HepG2 (cell line): ENCODE measurements at regions not wholly inside any gene's neighbourhood (a gene's known extent, or its start where the extent isn't known, plus 50 kb on each side); places are given as distances from the start of the nearest gene placed in this dataset.

Source experiments
- ATAC-seq: fragments of 200-7000 bp; cut with Tn5 transposase; 3 replicates; pipeline ENCODE4 v1.9.1; 2020; ENCODE audit warnings: mild to moderate bottlenecking, moderate library complexity
- BruUV-seq: library from RNA; stranded (reverse); fragments of 400-500 nt; replicated peaks from 2 replicates; lab custom pipeline; 2021; lab: Mats Ljungman, UMichigan
- CTCF ChIA-PET: fragments of 300-600 bp; formaldehyde crosslinking; extraction: SDS; loops from one replicate; lab custom pipeline; 2021; ENCODE audit warnings: low total read pairs, inconsistent platforms, low intra/inter-chr PET ratio; lab: Yijun Ruan, JAX
- POLR2A ChIA-PET: fragments of 350-600 bp; sonication (Branson Sonifier 250); formaldehyde crosslinking; loops from one replicate; lab custom pipeline; 2020; ENCODE audit warnings: antibody characterized with exemption, inconsistent platforms; lab: Yijun Ruan, JAX
- DNase-seq: peaks from one replicate; pipeline ENCODE4 v3.0.0-alpha.2; 2015; ENCODE audit warnings: low spot score
- FAIRE-seq: peaks from 3 replicates; lab custom pipeline; 2011; peaks lifted over from hg19 to GRCh38; lab: Jason Lieb, UNC
- H2AFZ ChIP-seq: one replicate; pipeline ENCODE4 v1.6.1; 2011; ENCODE audit warnings: low read length, inconsistent platforms
- H3K27ac ChIP-seq: fragments of 300-600 bp; 3 replicates; pipeline ENCODE4 v1.8.0; 2011; ENCODE audit warnings: mixed run types, mild to moderate bottlenecking, mixed read lengths, low read length, inconsistent platforms; ENCODE audit not compliant: insufficient read depth; ENCODE audit errors: extremely low read length
- H3K27me3 ChIP-seq, 2 experiments: fragments of 200-600 bp in 1 of 2; 2 replicates in 1 of 2; 3 replicates in 1 of 2; pipeline versions ENCODE4 v1.6.0 to v1.8.0; 2011; ENCODE audit warnings: low read length in 2 of 2, mild to moderate bottlenecking in 2 of 2, moderate library complexity in 2 of 2, inconsistent platforms in 1 of 2; ENCODE audit not compliant: insufficient read depth in 2 of 2, control insufficient read depth in 1 of 2
- H3K36me3 ChIP-seq, 2 experiments: fragments of 200-600 bp in 1 of 2; replicated peaks in 1 of 2; 2 replicates in 1 of 2; 3 replicates in 1 of 2; pipeline versions ENCODE4 v1.5.1 to v1.8.0; 2011; ENCODE audit warnings: low read length in 2 of 2, inconsistent platforms in 1 of 2; ENCODE audit not compliant: insufficient read depth in 2 of 2, control insufficient read depth in 1 of 2
- H3K4me1 ChIP-seq: 2 replicates; pipeline ENCODE4 v1.5.1; 2012; ENCODE audit warnings: low read length, inconsistent platforms; ENCODE audit not compliant: insufficient read depth
- H3K4me2 ChIP-seq: 2 replicates; pipeline ENCODE4 v1.6.0; 2011; ENCODE audit warnings: low read depth, low read length, inconsistent platforms
- H3K4me3 ChIP-seq, 3 experiments: fragments of 200-600 bp in 1 of 3; sonication (generic), shearing (Covaris generic) in 1 of 3; replicated peaks in 1 of 3; 2 replicates each; pipeline ENCODE4 v1.5.1; 2011 to 2016; ENCODE audit warnings: low read length in 3 of 3, inconsistent platforms in 2 of 3, low read depth in 2 of 3, mild to moderate bottlenecking in 2 of 3, control low read depth in 1 of 3, mixed read lengths in 1 of 3; ENCODE audit not compliant: insufficient read depth in 1 of 3
- H3K79me2 ChIP-seq: one replicate; pipeline ENCODE4 v1.6.1; 2011; ENCODE audit warnings: low read length, inconsistent platforms; ENCODE audit not compliant: insufficient read depth
- H3K9ac ChIP-seq: 2 replicates; pipeline ENCODE4 v1.6.0; 2011; ENCODE audit warnings: mild to moderate bottlenecking, low read depth, low read length, inconsistent platforms; ENCODE audit not compliant: insufficient read depth
- H3K9me3 ChIP-seq: 2 replicates; pipeline ENCODE4 v1.5.1; 2012; ENCODE audit warnings: mild to moderate bottlenecking, low read length
- H4K20me1 ChIP-seq: 2 replicates; pipeline ENCODE4 v1.6.0; 2011; ENCODE audit warnings: inconsistent platforms, mild to moderate bottlenecking, low read length, moderate library complexity; ENCODE audit not compliant: insufficient read depth
- GATAD1 ChIP-seq: IDR thresholded peaks from 2 replicates; pipeline ENCODE4 v1.6.1; 2016; ENCODE audit warnings: missing genetic modification reagents, missing compliant biosample characterization
- KAT7 ChIP-seq: IDR thresholded peaks from 2 replicates; pipeline ENCODE4 v1.6.1; 2018; ENCODE audit warnings: borderline replicate concordance, missing compliant biosample characterization
- KDM5B ChIP-seq: sonication (generic); formaldehyde crosslinking; IDR thresholded peaks from 2 replicates; pipeline ENCODE4 v1.4.0; 2020; ENCODE audit warnings: missing genetic modification reagents, mild to moderate bottlenecking, borderline replicate concordance
- KLF11 ChIP-seq: IDR thresholded peaks from 2 replicates; pipeline ENCODE4 v1.6.1; 2016; ENCODE audit warnings: missing compliant biosample characterization
- NONO ChIP-seq, 2 experiments: fragments of 450-650 bp in 1 of 2; sonication (generic) in 1 of 2; formaldehyde crosslinking in 1 of 2; IDR thresholded peaks in 1 of 2; conservative IDR thresholded peaks in 1 of 2; 2 replicates each; pipeline versions ENCODE4 v1.6.1 to v1.8.0; 2017 to 2022; ENCODE audit warnings: mild to moderate bottlenecking in 1 of 2, missing genetic modification reagents in 1 of 2, moderate library complexity in 1 of 2
- RXRA ChIP-seq: sonication (generic); formaldehyde crosslinking; IDR thresholded peaks from 2 replicates; pipeline ENCODE4 v1.5.1; 2020; ENCODE audit warnings: missing genetic modification reagents
- ZFAT ChIP-seq: sonication (generic); formaldehyde crosslinking; conservative IDR thresholded peaks from 2 replicates; pipeline ENCODE4 v1.8.1; 2023; ENCODE audit warnings: missing genetic modification reagents, inconsistent platforms
- ZNF556 ChIP-seq: sonication (generic); formaldehyde crosslinking; IDR thresholded peaks from 2 replicates; pipeline ENCODE4 v1.4.0; 2020; ENCODE audit warnings: mild to moderate bottlenecking, missing genetic modification reagents, borderline replicate concordance
- ZNF629 ChIP-seq: sonication (generic); formaldehyde crosslinking; conservative IDR thresholded peaks from 2 replicates; pipeline ENCODE4 v1.5.0; 2020; ENCODE audit warnings: missing genetic modification reagents
- ZNF660 ChIP-seq: sonication (generic); formaldehyde crosslinking; IDR thresholded peaks from 2 replicates; pipeline ENCODE4 v1.5.1; 2020; ENCODE audit warnings: mild to moderate bottlenecking, low read depth, missing genetic modification reagents, borderline replicate concordance
- ZNF776 ChIP-seq: sonication (generic); formaldehyde crosslinking; IDR thresholded peaks from 2 replicates; pipeline ENCODE4 v1.4.0; 2020; ENCODE audit warnings: mild to moderate bottlenecking, missing genetic modification reagents
- ZNF777 ChIP-seq: sonication (generic); formaldehyde crosslinking; IDR thresholded peaks from 2 replicates; pipeline ENCODE4 v1.4.0; 2020; ENCODE audit warnings: missing genetic modification reagents
- ZSCAN29 ChIP-seq: sonication (generic); formaldehyde crosslinking; conservative IDR thresholded peaks from 2 replicates; pipeline ENCODE4 v1.4.0; 2020; ENCODE audit warnings: mild to moderate bottlenecking, missing genetic modification reagents
- ZZZ3 ChIP-seq: sonication (generic); formaldehyde crosslinking; IDR thresholded peaks from 2 replicates; pipeline ENCODE4 v1.4.0; 2020; ENCODE audit warnings: missing genetic modification reagents, mild to moderate bottlenecking, borderline replicate concordance
- WGBS: methylation state at CpG from one replicate; pipeline ENCODE4 v1.1.6; 2017; ENCODE audit warnings: low lambda C conversion rate; 5-methylcytosine and 5-hydroxymethylcytosine counted together
- in situ Hi-C: cut with HindIII; loops from 2 replicates; pipeline ENCODE4 v1.10.0; 2017; ENCODE audit warnings: low pct_unique_long_range_greater_than_20kb; ENCODE audit not compliant: extremely low pct_ligation_motif_present
- intact Hi-C: fragments of 100-400 bp; cut with micrococcal nuclease; formaldehyde crosslinking; loops from one replicate; pipeline ENCODE4 v1.10.0; 2022; ENCODE audit not compliant: unreplicated experiment
- TF ChIP-seq, protein P1 (sequence below): IDR thresholded peaks from 2 replicates; pipeline ENCODE4 v1.6.1; 2016; ENCODE audit warnings: missing compliant biosample characterization, missing genetic modification reagents, borderline replicate concordance
- TF ChIP-seq, protein P2 (sequence below): sonication (generic); formaldehyde crosslinking; IDR thresholded peaks from 2 replicates; pipeline ENCODE4 v1.5.0; 2020; ENCODE audit warnings: mild to moderate bottlenecking, missing genetic modification reagents, borderline replicate concordance
- TF ChIP-seq, protein P3 (sequence below): sonication (generic); formaldehyde crosslinking; IDR thresholded peaks from 2 replicates; pipeline ENCODE4 v1.4.0; 2020; ENCODE audit warnings: missing genetic modification reagents, borderline replicate concordance
- TF ChIP-seq, protein P4 (sequence below): IDR thresholded peaks from 2 replicates; pipeline ENCODE4 v1.6.1; 2012; ENCODE audit warnings: low read depth, low read length, improper control_type of control experiment

DNA sequence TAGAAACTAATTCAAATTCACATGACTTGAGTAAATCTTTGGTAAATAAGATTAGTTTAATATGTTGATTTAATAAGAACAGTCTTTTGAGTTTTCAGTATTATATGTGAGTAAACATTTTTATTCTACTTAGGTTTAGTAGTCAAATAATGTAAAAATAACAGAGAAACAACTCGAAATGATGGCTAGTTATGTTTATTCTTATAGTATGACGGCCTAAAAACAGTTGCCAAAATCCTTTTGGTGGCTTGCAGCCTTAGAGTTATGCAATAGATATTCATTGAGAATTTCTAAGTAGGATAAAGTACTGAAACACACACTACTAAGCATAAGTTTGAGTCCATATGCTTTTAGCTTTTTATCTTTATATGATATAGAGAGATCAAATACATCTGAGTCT is 184.8 kb downstream of the GNAI1 start:
- no peak overlapping the region for H3K4me3 ChIP-seq
- intact Hi-C loops (no loop called here), in situ Hi-C loops (no loop called here)
- no peaks in the 10 kb centered on the region for H3K36me3 ChIP-seq
- DNase-seq (no peak), ATAC-seq (no peak), FAIRE-seq (no peak)
- WGBS = 0% methylated on average over 2 of the region's 2 CpGs
- H4K20me1 ChIP-seq = no peaks in the 10 kb centered on the region
- CTCF ChIA-PET = no interaction called here
- no peaks in the 10 kb centered on the region for H3K79me2 ChIP-seq
- no TSS peak for BruUV-seq
- no peak overlapping the region for H3K9ac ChIP-seq
- H3K27ac ChIP-seq = no peak overlapping the region
- H3K4me2 ChIP-seq = no peak overlapping the region
- no peak for TF ChIP-seq KAT7 (CRISPR knock-in tag)
- no peak for TF ChIP-seq GATAD1 (CRISPR knock-in tag)
- TF ChIP-seq NONO (IDR thresholded peaks at IDR 0.05) = no peak
- TF ChIP-seq NONO (CRISPR knock-in tag; conservative IDR thresholded peaks at IDR 0.05) = no peak
- TF ChIP-seq, protein P1, sequence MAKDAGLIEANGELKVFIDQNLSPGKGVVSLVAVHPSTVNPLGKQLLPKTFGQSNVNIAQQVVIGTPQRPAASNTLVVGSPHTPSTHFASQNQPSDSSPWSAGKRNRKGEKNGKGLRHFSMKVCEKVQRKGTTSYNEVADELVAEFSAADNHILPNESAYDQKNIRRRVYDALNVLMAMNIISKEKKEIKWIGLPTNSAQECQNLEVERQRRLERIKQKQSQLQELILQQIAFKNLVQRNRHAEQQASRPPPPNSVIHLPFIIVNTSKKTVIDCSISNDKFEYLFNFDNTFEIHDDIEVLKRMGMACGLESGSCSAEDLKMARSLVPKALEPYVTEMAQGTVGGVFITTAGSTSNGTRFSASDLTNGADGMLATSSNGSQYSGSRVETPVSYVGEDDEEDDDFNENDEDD (CRISPR knock-in tag) = no peak
- no peak for TF ChIP-seq RXRA (CRISPR knock-in tag)
- TF ChIP-seq ZNF629 = no peak
- TF ChIP-seq, protein P2, sequence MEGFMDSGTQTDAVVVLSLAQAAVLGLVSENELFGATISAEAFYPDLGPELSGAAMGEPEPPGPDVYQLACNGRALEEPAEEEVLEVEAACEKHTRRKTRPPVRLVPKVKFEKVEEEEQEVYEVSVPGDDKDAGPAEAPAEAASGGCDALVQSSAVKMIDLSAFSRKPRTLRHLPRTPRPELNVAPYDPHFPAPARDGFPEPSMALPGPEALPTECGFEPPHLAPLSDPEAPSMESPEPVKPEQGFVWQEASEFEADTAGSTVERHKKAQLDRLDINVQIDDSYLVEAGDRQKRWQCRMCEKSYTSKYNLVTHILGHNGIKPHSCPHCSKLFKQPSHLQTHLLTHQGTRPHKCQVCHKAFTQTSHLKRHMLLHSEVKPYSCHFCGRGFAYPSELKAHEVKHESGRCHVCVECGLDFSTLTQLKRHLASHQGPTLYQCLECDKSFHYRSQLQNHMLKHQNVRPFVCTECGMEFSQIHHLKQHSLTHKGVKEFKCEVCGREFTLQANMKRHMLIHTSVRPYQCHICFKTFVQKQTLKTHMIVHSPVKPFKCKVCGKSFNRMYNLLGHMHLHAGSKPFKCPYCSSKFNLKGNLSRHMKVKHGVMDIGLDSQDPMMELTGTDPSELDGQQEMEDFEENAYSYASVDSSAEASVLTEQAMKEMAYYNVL = no peak
- TF ChIP-seq ZSCAN29 (CRISPR knock-in tag) = no peak
- TF ChIP-seq, protein P3, sequence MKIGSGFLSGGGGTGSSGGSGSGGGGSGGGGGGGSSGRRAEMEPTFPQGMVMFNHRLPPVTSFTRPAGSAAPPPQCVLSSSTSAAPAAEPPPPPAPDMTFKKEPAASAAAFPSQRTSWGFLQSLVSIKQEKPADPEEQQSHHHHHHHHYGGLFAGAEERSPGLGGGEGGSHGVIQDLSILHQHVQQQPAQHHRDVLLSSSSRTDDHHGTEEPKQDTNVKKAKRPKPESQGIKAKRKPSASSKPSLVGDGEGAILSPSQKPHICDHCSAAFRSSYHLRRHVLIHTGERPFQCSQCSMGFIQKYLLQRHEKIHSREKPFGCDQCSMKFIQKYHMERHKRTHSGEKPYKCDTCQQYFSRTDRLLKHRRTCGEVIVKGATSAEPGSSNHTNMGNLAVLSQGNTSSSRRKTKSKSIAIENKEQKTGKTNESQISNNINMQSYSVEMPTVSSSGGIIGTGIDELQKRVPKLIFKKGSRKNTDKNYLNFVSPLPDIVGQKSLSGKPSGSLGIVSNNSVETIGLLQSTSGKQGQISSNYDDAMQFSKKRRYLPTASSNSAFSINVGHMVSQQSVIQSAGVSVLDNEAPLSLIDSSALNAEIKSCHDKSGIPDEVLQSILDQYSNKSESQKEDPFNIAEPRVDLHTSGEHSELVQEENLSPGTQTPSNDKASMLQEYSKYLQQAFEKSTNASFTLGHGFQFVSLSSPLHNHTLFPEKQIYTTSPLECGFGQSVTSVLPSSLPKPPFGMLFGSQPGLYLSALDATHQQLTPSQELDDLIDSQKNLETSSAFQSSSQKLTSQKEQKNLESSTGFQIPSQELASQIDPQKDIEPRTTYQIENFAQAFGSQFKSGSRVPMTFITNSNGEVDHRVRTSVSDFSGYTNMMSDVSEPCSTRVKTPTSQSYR (CRISPR knock-in tag) = no peak
- no peak for TF ChIP-seq ZNF556 (CRISPR knock-in tag)
- TF ChIP-seq KLF11 (CRISPR knock-in tag) = no peak
- TF ChIP-seq KDM5B = no peak
- TF ChIP-seq ZZZ3 (CRISPR knock-in tag) = no peak
- TF ChIP-seq ZFAT = no peak
- TF ChIP-seq ZNF776 (CRISPR knock-in tag) = no peak
- TF ChIP-seq, protein P4, sequence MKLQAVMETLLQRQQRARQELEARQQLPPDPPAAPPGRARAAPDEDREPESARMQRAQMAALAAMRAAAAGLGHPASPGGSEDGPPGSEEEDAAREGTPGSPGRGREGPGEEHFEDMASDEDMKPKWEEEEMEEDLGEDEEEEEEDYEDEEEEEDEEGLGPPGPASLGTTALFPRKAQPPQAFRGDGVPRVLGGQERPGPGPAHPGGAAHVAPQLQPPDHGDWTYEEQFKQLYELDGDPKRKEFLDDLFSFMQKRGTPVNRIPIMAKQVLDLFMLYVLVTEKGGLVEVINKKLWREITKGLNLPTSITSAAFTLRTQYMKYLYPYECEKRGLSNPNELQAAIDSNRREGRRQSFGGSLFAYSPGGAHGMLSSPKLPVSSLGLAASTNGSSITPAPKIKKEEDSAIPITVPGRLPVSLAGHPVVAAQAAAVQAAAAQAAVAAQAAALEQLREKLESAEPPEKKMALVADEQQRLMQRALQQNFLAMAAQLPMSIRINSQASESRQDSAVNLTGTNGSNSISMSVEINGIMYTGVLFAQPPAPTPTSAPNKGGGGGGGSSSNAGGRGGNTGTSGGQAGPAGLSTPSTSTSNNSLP = no peak
- no peak for TF ChIP-seq ZNF777
- no peak for TF ChIP-seq ZNF660
- H3K4me1 ChIP-seq = no peaks in the 10 kb centered on the region
- H3K9me3 ChIP-seq = no peaks in the 10 kb centered on the region
- no peak overlapping the region for H2AFZ ChIP-seq
- POLR2A ChIA-PET = no interaction called here
- H3K27me3 ChIP-seq = no peaks in the 10 kb centered on the region
